Stimulated activated CD4-positive, alpha-beta T cell treated with anti-CD3 and anti-CD28 coated beads, Interleukin-15, amount 100 ng/mL, for 24 hours (primary cell): ENCODE measurements at regions not wholly inside any gene's neighbourhood (a gene's known extent, or its start where the extent isn't known, plus 50 kb on each side); places are given as distances from the start of the nearest gene placed in this dataset.
"Not testable (repeated sequence)": the region's sequence is repeated elsewhere in the genome, so short reads cannot be mapped to it uniquely, and the experiment has no call there.

Experiments used
- DNase-seq: peaks from one replicate; pipeline ENCODE4 v3.0.0-alpha.2; 2020

- DNase-seq = no peak
Observed at GRCh38 chr16:26395700-26396099, 671.0 kb upstream of the C16orf82 start.

- no peak for DNase-seq
Observed at GRCh38 chr16:26396511-26397235, 670.1 kb upstream of the C16orf82 start.

DNA sequence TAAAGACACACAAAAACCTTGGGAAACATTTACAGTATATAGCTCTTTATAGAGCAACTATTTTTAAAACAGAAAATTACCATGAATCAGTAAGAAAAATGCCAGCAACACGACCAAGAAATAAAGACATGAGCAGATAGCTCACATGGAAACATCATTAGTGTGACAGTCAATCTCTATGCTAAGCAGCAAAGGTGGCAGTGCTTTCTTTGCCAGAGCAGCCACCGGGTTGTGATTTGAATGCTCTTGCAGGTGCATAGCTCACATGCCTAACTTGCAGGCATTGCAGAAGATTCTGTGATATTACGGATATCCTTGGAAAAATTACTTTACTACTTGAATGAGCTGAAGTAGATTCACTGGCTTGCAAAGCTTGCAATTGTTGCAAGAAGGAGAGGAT lies 652.9 kb upstream of the C16orf82 start:
- DNase-seq = no peak

GRCh38 chr16:26419458-26419857 lies 647.3 kb upstream of the C16orf82 start:
- not testable (repeated sequence) for DNase-seq

DNA sequence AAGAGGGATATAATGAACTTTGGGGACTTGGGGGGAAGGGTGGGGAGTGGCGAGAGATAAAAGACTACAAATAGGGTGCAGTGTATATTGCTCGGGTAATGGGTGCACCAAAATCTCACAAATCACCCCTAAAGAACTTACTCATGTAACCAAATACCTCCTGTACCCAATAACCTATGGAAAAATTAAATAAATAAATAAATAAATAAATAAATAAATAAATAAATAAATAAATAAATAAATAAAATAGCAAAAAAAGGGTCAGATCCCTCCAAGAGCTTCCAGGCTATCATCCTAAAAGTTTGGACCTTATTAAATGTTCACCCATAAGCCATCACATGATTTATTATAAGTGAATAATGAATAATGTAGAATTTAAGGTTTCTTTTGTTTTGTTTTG lies 636.1 kb upstream of the C16orf82 start:
- no peak for DNase-seq

DNA sequence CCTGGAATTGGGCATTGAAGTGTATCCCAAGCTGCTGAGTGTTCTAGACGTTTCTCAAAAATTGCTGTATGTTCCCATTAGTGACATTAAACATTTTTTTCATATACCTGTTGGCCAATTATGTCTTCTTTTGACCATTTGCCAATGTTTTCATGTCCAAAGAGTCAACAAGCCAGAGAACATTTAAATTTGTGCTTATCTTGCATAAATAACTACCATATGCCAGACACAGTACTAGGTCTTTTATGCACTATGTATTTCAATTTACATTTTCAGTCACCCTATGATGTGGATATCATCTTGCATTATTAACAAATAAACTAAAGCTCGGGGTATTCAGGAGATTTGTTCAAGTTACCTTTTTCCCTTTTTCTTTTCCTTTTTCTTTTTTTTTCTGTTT lies 632.9 kb upstream of the C16orf82 start:
- DNase-seq = no peak

DNA sequence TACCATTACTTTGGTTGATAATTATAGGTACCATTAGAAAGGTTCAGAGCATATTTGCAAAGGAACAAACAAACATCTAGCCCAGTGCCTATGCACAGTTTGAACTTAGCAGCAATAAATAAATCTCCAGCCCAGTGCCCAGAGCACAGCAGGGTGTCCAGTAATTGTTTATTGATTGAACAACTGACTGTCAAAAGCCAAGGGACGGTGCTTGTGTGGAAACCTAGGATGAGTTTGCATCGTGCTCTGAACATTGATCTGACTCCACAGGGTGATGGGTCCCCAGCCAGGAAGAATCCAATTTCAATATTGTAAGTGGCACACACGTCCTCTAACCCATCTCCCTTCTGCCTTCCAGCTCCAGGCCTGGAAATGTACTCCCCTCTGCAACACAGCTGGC lies 625.5 kb upstream of the C16orf82 start:
- DNase-seq = no peak

- no peak for DNase-seq
Observed at GRCh38 chr16:26442321-26442720, 624.4 kb upstream of the C16orf82 start.

GRCh38 chr16:26447570-26447969 lies 619.2 kb upstream of the C16orf82 start:
- no peak for DNase-seq

DNA sequence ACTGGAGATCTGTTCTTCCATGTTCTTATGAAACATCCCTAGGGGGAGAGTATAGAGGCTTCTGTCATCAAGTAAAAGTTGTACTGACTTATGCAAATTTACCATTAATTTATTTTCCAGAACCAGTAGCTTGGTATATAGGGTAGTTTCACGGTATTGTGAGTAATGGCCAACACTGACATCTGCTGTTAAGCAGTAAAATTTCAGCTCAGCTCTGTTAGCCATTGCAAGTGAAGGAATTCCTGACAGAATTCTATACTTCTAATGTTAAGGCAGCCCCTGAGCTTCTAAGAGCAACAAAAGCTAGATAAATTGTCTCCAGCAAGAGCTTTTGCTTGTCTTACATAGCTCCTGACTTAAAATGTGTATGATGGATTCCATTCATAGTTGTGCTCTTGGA lies 613.5 kb upstream of the C16orf82 start:
- no peak for DNase-seq

- DNase-seq = no peak
Observed at GRCh38 chr16:26454102-26454501, 612.6 kb upstream of the C16orf82 start.

DNA sequence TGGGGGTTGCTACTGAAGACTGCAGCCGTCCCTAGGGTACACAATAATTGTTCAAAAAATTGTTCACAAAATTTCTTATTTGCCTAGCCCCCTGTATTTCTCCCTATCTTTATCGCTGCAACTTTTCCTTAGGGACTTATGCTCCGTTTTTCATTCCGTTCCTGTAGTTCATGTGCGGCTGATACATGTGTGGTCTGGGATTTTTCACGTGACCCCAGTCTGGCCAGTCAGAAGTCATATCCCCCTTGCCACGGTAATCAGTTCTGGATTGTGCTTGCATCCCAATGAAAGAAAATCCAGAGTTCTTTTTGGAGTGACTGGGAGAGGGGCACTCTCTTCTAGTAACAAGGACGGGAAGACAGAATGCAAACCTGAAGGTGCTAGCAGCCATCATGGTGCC lies 610.7 kb upstream of the C16orf82 start:
- no peak for DNase-seq

DNA sequence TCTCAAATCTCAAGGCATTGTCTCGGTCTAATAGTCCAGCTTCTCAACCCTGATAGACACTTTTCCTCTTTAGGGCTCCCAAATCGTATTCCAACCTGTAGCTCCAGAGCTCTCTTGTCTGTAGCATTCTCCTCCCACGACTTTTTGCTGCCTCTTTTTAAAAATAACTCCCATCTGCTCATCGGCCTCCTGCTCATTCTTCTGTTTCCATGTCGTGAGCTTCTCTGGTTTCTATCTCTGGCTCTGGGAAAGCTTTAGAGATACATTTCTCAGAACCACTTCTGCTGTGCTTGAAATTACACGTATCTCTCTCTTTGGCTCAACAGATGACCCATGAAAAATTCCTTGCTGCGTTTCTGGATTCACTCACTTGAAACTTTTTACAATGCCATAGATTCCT lies 609.6 kb upstream of the C16orf82 start:
- DNase-seq = no peak

DNA sequence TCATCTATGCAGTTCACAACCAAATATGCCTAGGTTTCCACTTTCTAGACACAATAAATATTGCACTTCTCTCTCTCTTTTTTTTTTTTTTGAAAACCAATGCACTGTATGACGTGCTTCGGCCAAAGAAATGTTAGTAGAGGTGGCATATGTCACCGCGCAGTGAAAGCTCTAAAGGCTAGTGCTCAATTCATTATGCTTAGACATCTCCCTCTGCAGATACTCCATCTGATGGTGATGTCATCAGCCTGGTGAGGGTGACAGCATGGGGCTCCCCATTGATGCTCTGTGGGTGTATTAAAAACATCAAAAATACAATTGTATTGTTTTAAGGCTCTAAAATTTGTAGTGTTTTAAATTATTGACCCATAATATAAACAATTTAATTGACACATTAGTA lies 608.8 kb upstream of the C16orf82 start:
- DNase-seq = no peak

- DNase-seq = no peak
Observed at GRCh38 chr16:26464576-26465266, 602.0 kb upstream of the C16orf82 start.

DNA sequence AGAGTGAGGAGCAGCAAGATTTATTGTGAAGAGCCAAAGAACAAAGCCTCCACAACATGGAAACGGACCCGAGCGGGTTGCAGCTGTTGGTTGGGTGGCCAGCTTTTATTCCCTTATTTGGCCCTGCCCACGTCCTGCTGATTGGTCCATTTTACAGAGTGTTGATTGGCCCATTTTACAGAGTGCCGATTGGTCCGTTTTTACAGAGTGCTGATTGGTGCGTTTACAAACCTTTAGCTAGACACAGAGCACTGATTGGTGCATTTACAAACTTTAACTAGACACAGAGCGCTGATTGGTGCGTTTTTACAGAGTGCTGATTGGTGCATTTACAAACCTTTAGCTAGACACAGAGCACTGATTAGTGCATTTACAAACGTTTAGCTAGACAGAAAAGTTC lies 592.3 kb upstream of the C16orf82 start:
- DNase-seq = not testable (repeated sequence)

DNA sequence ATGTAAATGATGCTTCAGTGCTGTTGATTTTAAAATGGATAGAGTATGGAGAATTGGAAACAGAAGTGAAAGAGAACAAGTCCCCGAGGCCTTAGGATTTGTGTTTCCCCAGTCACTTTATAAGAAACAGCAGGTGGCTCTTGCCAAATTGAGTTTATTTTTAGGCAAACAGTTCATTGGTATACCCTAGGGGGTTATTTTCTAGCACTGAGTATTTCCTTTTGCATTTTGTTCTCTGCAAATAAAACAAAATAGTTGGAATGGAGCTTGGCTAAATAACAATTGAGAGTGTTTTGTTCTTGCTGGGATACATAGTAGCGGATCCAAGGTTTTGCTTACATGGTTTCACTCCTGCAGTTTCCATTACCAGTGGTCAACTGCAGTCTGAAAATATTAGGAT lies 591.1 kb upstream of the C16orf82 start:
- DNase-seq = no peak

DNA sequence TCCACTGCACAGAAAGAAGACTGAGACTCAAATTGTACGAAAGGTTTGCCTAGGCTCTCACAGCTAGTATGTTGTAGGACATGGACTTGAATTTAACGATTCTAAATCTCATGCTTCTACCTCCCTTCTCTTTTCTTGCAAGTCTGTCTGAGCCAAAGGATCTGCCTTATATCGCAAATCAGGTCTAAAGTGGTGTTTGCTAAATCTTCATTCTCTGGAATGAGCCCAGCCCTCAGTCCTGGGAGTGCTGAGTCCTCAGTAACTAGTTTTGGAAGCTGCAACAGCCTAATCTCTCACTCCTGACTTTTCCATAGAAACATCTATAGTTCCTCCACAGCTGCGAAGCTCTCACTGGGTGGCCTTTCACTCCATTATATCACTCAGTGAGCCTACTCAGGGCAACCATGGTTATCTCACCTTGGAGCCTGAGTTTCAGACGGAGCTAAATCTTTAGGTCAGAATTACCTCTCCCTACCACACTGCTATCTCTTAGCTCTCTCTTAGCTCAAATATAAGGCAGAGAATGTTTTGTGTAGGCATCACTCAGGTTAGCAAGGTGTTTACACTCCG lies 575.5 kb upstream of the C16orf82 start:
- no peak for DNase-seq

- no peak for DNase-seq
Observed at GRCh38 chr16:26491962-26492361, 574.8 kb upstream of the C16orf82 start.

DNA sequence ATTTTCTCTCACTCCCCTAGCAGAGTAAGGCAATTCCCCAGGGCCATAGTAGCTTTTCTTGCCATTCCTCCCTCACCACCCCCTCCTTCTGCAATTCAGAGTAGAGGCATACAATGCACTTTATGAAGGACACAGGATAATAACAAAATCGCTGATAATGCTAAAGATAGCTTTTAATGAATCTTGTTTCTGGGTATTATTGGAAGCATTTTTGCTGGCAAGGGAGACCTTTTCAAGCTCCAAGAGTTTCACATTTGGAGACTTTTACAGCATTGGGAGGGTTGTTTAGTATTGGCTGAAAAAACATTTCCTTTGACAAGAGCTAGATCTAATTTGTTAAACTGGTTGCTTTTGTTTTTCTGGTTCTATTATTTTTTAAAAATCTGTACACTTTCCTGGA lies 573.0 kb upstream of the C16orf82 start:
- no peak for DNase-seq

GRCh38 chr16:26497896-26498295 lies 568.8 kb upstream of the C16orf82 start:
- no peak for DNase-seq

DNA sequence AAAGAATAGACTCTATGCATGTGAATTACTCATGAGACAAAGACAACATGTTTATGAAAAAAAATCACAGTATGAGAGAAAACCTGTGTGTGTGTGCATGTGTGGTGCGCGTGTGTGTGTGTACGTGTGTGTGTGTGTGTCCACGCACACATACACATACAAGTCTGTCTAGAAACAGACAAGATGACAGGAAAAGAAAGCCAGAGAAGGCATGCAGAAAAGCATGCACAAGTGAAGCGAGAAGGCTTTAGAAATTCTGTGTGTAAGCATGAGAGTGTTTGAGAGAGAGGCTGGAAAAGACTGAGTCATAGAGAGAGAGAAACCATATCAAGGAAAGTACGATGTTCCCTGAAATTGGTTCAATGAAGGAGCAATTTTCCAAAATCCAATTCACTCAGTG lies 566.4 kb upstream of the C16orf82 start:
- DNase-seq = no peak

GRCh38 chr16:26505496-26505895 lies 561.2 kb upstream of the C16orf82 start:
- no peak for DNase-seq

GRCh38 chr16:26508946-26509345 lies 557.8 kb upstream of the C16orf82 start:
- DNase-seq = not testable (repeated sequence)
